ENCODE measurements at regions not wholly inside any gene's neighbourhood (a gene's known extent, or its start where the extent isn't known, plus 50 kb on each side); places are given as distances from the start of the nearest gene placed in this dataset.
"Not testable (repeated sequence)": the region's sequence is repeated elsewhere in the genome, so short reads cannot be mapped to it uniquely, and the experiment has no call there.

GRCh38 chr6:16948396-16948795 is 153.5 kb upstream of the STMND1 start:
- ChIA-PET POLR2A (no interaction called here), CTCF (interaction anchor here (1.4 kb wide), 1 partner anchor 16 kb away, joined by 3 read pairs; no protein-coding TSS in a partner anchor)
- H3K9me3 Mint-ChIP-seq, result no peaks in the 10 kb centered on the region
- H3K36me3 Mint-ChIP-seq (ENCODE audit: low read depth), result no peaks in the 10 kb centered on the region
- no peak overlapping the region for H3K27ac Mint-ChIP-seq
- H3K27me3 Mint-ChIP-seq, result peaks cover 28% of the 10 kb centered on the region
- H3K4me3 Mint-ChIP-seq, result no peak overlapping the region
- H3K4me1 Mint-ChIP-seq, result no peaks in the 10 kb centered on the region
- no peak for DNase-seq

- H3K27me3 Mint-ChIP-seq, result peaks cover 24% of the 10 kb centered on the region
- no peak for DNase-seq
- H3K4me1 Mint-ChIP-seq, result no peaks in the 10 kb centered on the region
- no peak overlapping the region for H3K27ac Mint-ChIP-seq
- ChIA-PET CTCF (interaction anchor here (1.4 kb wide), 1 partner anchor 17 kb away, joined by 3 read pairs; no protein-coding TSS in a partner anchor), POLR2A (no interaction called here)
- H3K9me3 Mint-ChIP-seq, result no peaks in the 10 kb centered on the region
- no peaks in the 10 kb centered on the region for H3K36me3 Mint-ChIP-seq (ENCODE audit: low read depth)
- no peak overlapping the region for H3K4me3 Mint-ChIP-seq
These were observed 154.4 kb upstream of the STMND1 start for GRCh38 chr6:16947375-16948015.

GRCh38 chr6:16944596-16944995 is 157.3 kb upstream of the STMND1 start:
- Mint-ChIP-seq H3K27me3 (peaks cover 23% of the 10 kb centered on the region), H3K4me1 (no peaks in the 10 kb centered on the region), H3K27ac (no peak overlapping the region), H3K9me3 (no peaks in the 10 kb centered on the region), H3K4me3 (no peak overlapping the region), H3K36me3 (ENCODE audit: low read depth) (no peaks in the 10 kb centered on the region)
- no peak for DNase-seq
- ChIA-PET POLR2A (no interaction called here), CTCF (interaction anchor here (1.7 kb wide), 1 partner anchor 17 kb away, joined by 3 read pairs; no protein-coding TSS in a partner anchor)

GRCh38 chr6:16939839-16940238 is 162.0 kb upstream of the STMND1 start:
- Mint-ChIP-seq H3K9me3 (no peaks in the 10 kb centered on the region), H3K4me3 (no peak overlapping the region), H3K36me3 (ENCODE audit: low read depth) (no peaks in the 10 kb centered on the region), H3K27ac (no peak overlapping the region), H3K27me3 (peaks cover 31% of the 10 kb centered on the region), H3K4me1 (no peaks in the 10 kb centered on the region)
- DNase-seq, result no peak
- CTCF ChIA-PET, result no interaction called here
- POLR2A ChIA-PET, result interaction anchor here (0.5 kb wide), 1 partner anchor 299 kb away, joined by 6 read pairs; no protein-coding TSS in a partner anchor

- no peaks in the 10 kb centered on the region for H3K9me3 Mint-ChIP-seq
- ChIA-PET CTCF (no interaction called here), POLR2A (interaction anchor here (0.5 kb wide), 1 partner anchor 299 kb away, joined by 6 read pairs; no protein-coding TSS in a partner anchor)
- H3K4me1 Mint-ChIP-seq, result no peaks in the 10 kb centered on the region
- H3K36me3 Mint-ChIP-seq (ENCODE audit: low read depth), result no peaks in the 10 kb centered on the region
- no peak overlapping the region for H3K4me3 Mint-ChIP-seq
- peaks cover 32% of the 10 kb centered on the region for H3K27me3 Mint-ChIP-seq
- DNase-seq, result no peak
- H3K27ac Mint-ChIP-seq, result no peak overlapping the region
These were observed 162.5 kb upstream of the STMND1 start for GRCh38 chr6:16939351-16939750.

GRCh38 chr6:16936893-16937292 is 165.0 kb upstream of the STMND1 start:
- no peak overlapping the region for H3K27ac Mint-ChIP-seq
- no peaks in the 10 kb centered on the region for H3K4me1 Mint-ChIP-seq
- CTCF ChIA-PET, result no interaction called here
- H3K4me3 Mint-ChIP-seq, result no peak overlapping the region
- POLR2A ChIA-PET, result no interaction called here
- H3K36me3 Mint-ChIP-seq (ENCODE audit: low read depth), result no peaks in the 10 kb centered on the region
- no peak for DNase-seq
- no peaks in the 10 kb centered on the region for H3K9me3 Mint-ChIP-seq
- peaks cover 35% of the 10 kb centered on the region for H3K27me3 Mint-ChIP-seq

GRCh38 chr6:16933961-16934360 is 167.9 kb upstream of the STMND1 start:
- no peak overlapping the region for H3K27ac Mint-ChIP-seq
- DNase-seq, result no peak
- no peak overlapping the region for H3K4me3 Mint-ChIP-seq
- H3K27me3 Mint-ChIP-seq, result peaks cover 34% of the 10 kb centered on the region
- no peaks in the 10 kb centered on the region for H3K4me1 Mint-ChIP-seq
- no peaks in the 10 kb centered on the region for H3K36me3 Mint-ChIP-seq (ENCODE audit: low read depth)
- POLR2A ChIA-PET, result no interaction called here
- H3K9me3 Mint-ChIP-seq, result peaks cover 2% of the 10 kb centered on the region
- CTCF ChIA-PET, result interaction anchor here (1.0 kb wide), 1 partner anchor 8 kb away, joined by 3 read pairs; no protein-coding TSS in a partner anchor

GRCh38 chr6:16933532-16933931 is 168.3 kb upstream of the STMND1 start:
- Mint-ChIP-seq H3K4me1 (no peaks in the 10 kb centered on the region), H3K27me3 (peaks cover 34% of the 10 kb centered on the region), H3K4me3 (no peak overlapping the region), H3K36me3 (ENCODE audit: low read depth) (no peaks in the 10 kb centered on the region), H3K27ac (no peak overlapping the region), H3K9me3 (peaks cover 2% of the 10 kb centered on the region)
- no peak for DNase-seq
- POLR2A ChIA-PET, result no interaction called here
- CTCF ChIA-PET, result no interaction called here

- H3K27me3 Mint-ChIP-seq, result peaks cover 34% of the 10 kb centered on the region
- peaks cover 2% of the 10 kb centered on the region for H3K9me3 Mint-ChIP-seq
- ChIA-PET CTCF (no interaction called here), POLR2A (no interaction called here)
- H3K4me1 Mint-ChIP-seq, result no peaks in the 10 kb centered on the region
- H3K36me3 Mint-ChIP-seq (ENCODE audit: low read depth), result no peaks in the 10 kb centered on the region
- DNase-seq, result no peak
- H3K4me3 Mint-ChIP-seq, result no peak overlapping the region
- no peak overlapping the region for H3K27ac Mint-ChIP-seq
These were observed 168.9 kb upstream of the STMND1 start for GRCh38 chr6:16932920-16933319.

- H3K36me3 Mint-ChIP-seq (ENCODE audit: low read depth); H3K4me3 Mint-ChIP-seq; H3K9me3 Mint-ChIP-seq; POLR2A ChIA-PET; H3K27ac Mint-ChIP-seq; H3K4me1 Mint-ChIP-seq; DNase-seq; CTCF ChIA-PET: not testable (repeated sequence)
- H3K27me3 Mint-ChIP-seq, result peaks cover 32% of the 10 kb centered on the region
These were observed 169.8 kb upstream of the ATXN1 start for GRCh38 chr6:16931079-16931478.

- no peaks in the 10 kb centered on the region for H3K4me1 Mint-ChIP-seq
- H3K27me3 Mint-ChIP-seq, result peaks cover 30% of the 10 kb centered on the region
- H3K36me3 Mint-ChIP-seq (ENCODE audit: low read depth), result no peaks in the 10 kb centered on the region
- ChIA-PET POLR2A (no interaction called here), CTCF (no interaction called here)
- H3K27ac Mint-ChIP-seq, result no peak overlapping the region
- no peak for DNase-seq
- H3K9me3 Mint-ChIP-seq, result peaks cover 2% of the 10 kb centered on the region
- no peak overlapping the region for H3K4me3 Mint-ChIP-seq
These were observed 169.2 kb upstream of the ATXN1 start for GRCh38 chr6:16930432-16930831.

- no peak for DNase-seq
- ChIA-PET CTCF (no interaction called here), POLR2A (no interaction called here)
- peaks cover 2% of the 10 kb centered on the region for H3K9me3 Mint-ChIP-seq
- H3K4me1 Mint-ChIP-seq, result no peaks in the 10 kb centered on the region
- H3K27me3 Mint-ChIP-seq, result peaks cover 25% of the 10 kb centered on the region
- H3K4me3 Mint-ChIP-seq, result no peak overlapping the region
- no peaks in the 10 kb centered on the region for H3K36me3 Mint-ChIP-seq (ENCODE audit: low read depth)
- H3K27ac Mint-ChIP-seq, result no peak overlapping the region
These were observed 168.5 kb upstream of the ATXN1 start for GRCh38 chr6:16929809-16930208.

GRCh38 chr6:16928387-16928786 is 167.1 kb upstream of the ATXN1 start:
- Mint-ChIP-seq H3K9me3 (peaks cover 2% of the 10 kb centered on the region), H3K27me3 (peaks cover 19% of the 10 kb centered on the region), H3K4me1 (no peaks in the 10 kb centered on the region), H3K4me3 (no peak overlapping the region), H3K36me3 (ENCODE audit: low read depth) (no peaks in the 10 kb centered on the region), H3K27ac (no peak overlapping the region)
- DNase-seq, result no peak
- CTCF ChIA-PET, result no interaction called here
- POLR2A ChIA-PET, result no interaction called here

- no peak for DNase-seq
- no peak overlapping the region for H3K4me3 Mint-ChIP-seq
- H3K27ac Mint-ChIP-seq, result no peak overlapping the region
- H3K9me3 Mint-ChIP-seq, result peaks cover 2% of the 10 kb centered on the region
- ChIA-PET CTCF (interaction anchor here (0.6 kb wide), 1 partner anchor 79 kb away, joined by 3 read pairs; no protein-coding TSS in a partner anchor), POLR2A (interaction anchor here (0.6 kb wide), 1 partner anchor 643 kb away, joined by 6 read pairs; no protein-coding TSS in a partner anchor)
- H3K36me3 Mint-ChIP-seq (ENCODE audit: low read depth), result no peaks in the 10 kb centered on the region
- H3K4me1 Mint-ChIP-seq, result no peaks in the 10 kb centered on the region
- H3K27me3 Mint-ChIP-seq, result peaks cover 14% of the 10 kb centered on the region
These were observed 165.9 kb upstream of the ATXN1 start for GRCh38 chr6:16927205-16927604.
